CD14-positive monocyte (primary cell): ENCODE measurements at regions not wholly inside any gene's neighbourhood (a gene's known extent, or its start where the extent isn't known, plus 50 kb on each side); places are given as distances from the start of the nearest gene placed in this dataset.

ENCODE experiments used
- DNase-seq, 3 donors: peaks; one replicate each; pipeline ENCODE4 v3.0.0-alpha.2; 2011 to 2022
- H2AFZ ChIP-seq: 2 replicates; pipeline ENCODE4 v1.6.0; 2012; ENCODE audit warnings: mild to moderate bottlenecking, low read depth, low read length, inconsistent platforms; ENCODE audit not compliant: insufficient read depth, poor library complexity, severe bottlenecking
- H3K27ac ChIP-seq, 2 donors: 1 replicate in 1 of 2; 2 replicates in 1 of 2; pipeline ENCODE4 v1.5.1; 2012 to 2013; ENCODE audit warnings: low read length in 2 of 2, control low read depth in 1 of 2, inconsistent platforms in 1 of 2, low read depth in 1 of 2, mild to moderate bottlenecking in 1 of 2
- H3K27me3 ChIP-seq, 2 donors: one replicate each; pipeline versions ENCODE4 v1.6.0 to v1.6.1; 2011 to 2013; ENCODE audit warnings: low read length in 2 of 2; ENCODE audit not compliant: control insufficient read depth in 2 of 2, insufficient read depth in 2 of 2
- H3K36me3 ChIP-seq, 2 donors: replicated peaks in 1 of 2; 1 replicate in 1 of 2; 2 replicates in 1 of 2; pipeline versions ENCODE4 v1.5.1 to v1.6.1; 2012 to 2013; ENCODE audit warnings: low read length in 2 of 2, control low read depth in 1 of 2, inconsistent platforms in 1 of 2, mild to moderate bottlenecking in 1 of 2; ENCODE audit not compliant: insufficient read depth in 2 of 2, control insufficient read depth in 1 of 2
- H3K4me1 ChIP-seq, 2 donors: 1 replicate in 1 of 2; 2 replicates in 1 of 2; pipeline versions ENCODE4 v1.5.1 to v1.6.1; 2012 to 2013; ENCODE audit warnings: low read length in 2 of 2, control low read depth in 1 of 2, inconsistent platforms in 1 of 2, mild to moderate bottlenecking in 1 of 2, moderate library complexity in 1 of 2; ENCODE audit not compliant: insufficient read depth in 2 of 2, control insufficient read depth in 1 of 2
- H3K4me2 ChIP-seq: replicated peaks from 2 replicates; pipeline ENCODE3; 2012; ENCODE audit warnings: low read length, moderate library complexity, mild to moderate bottlenecking; ENCODE audit not compliant: poor library complexity, severe bottlenecking; ENCODE audit errors: extremely low read depth
- H3K4me3 ChIP-seq, 3 experiments: fragments of 200-600 bp in 1 of 3; sonication (generic) in 1 of 3; replicated peaks in 1 of 3; 1 replicate in 2 of 3; 2 replicates in 1 of 3; pipeline ENCODE4 v1.5.1; 2011 to 2013; ENCODE audit warnings: low read length in 3 of 3, mild to moderate bottlenecking in 3 of 3, control low read depth in 2 of 3, low read depth in 2 of 3, inconsistent platforms in 1 of 3, moderate library complexity in 1 of 3
- H3K79me2 ChIP-seq: 2 replicates; pipeline ENCODE4 v1.6.0; 2012; ENCODE audit warnings: mild to moderate bottlenecking, control low read depth, inconsistent platforms, low read length, moderate library complexity; ENCODE audit not compliant: insufficient read depth
- H3K9ac ChIP-seq: 2 replicates; pipeline ENCODE4 v1.6.0; 2017; ENCODE audit warnings: low read length, mild to moderate bottlenecking; ENCODE audit not compliant: insufficient read depth, poor library complexity, severe bottlenecking
- H3K9me3 ChIP-seq, 2 donors: replicated peaks in 1 of 2; 1 replicate in 1 of 2; 2 replicates in 1 of 2; pipeline versions ENCODE4 v1.5.1 to v1.6.1; 2012 to 2013; ENCODE audit warnings: low read length in 2 of 2, control low read depth in 1 of 2; ENCODE audit not compliant: control insufficient read depth in 1 of 2, insufficient read depth in 1 of 2
- H4K20me1 ChIP-seq: 2 replicates; pipeline ENCODE4 v1.6.0; 2012; ENCODE audit warnings: mild to moderate bottlenecking, low read length, control low read depth, moderate library complexity; ENCODE audit not compliant: insufficient read depth
- H3K27ac Mint-ChIP-seq, 7 donors: one replicate each; pipeline ENCODE4 v1.8.0; 2020; ENCODE audit warnings: mild to moderate bottlenecking in 7 of 7, mixed read lengths in 7 of 7, moderate library complexity in 6 of 7, inconsistent platforms in 2 of 7
- H3K27me3 Mint-ChIP-seq, 3 donors: one replicate each; pipeline ENCODE4 v1.8.0; 2021 to 2022; ENCODE audit warnings: low read depth in 3 of 3, mild to moderate bottlenecking in 3 of 3, mixed read lengths in 3 of 3, moderate library complexity in 3 of 3, inconsistent platforms in 1 of 3
- H3K36me3 Mint-ChIP-seq, 2 donors: one replicate each; pipeline ENCODE4 v1.8.0; 2020; ENCODE audit warnings: mixed read lengths in 2 of 2, inconsistent platforms in 1 of 2, mild to moderate bottlenecking in 1 of 2
- H3K4me1 Mint-ChIP-seq: one replicate; pipeline ENCODE4 v1.8.0; 2020; ENCODE audit warnings: mild to moderate bottlenecking, mixed read lengths
- H3K4me3 Mint-ChIP-seq, 2 donors: one replicate each; pipeline ENCODE4 v1.8.0; 2020; ENCODE audit warnings: mild to moderate bottlenecking in 2 of 2, mixed read lengths in 2 of 2, moderate library complexity in 1 of 2
- H3K9me3 Mint-ChIP-seq, 7 donors: one replicate each; pipeline ENCODE4 v1.8.0; 2020 to 2022; ENCODE audit warnings: mixed read lengths in 7 of 7, mild to moderate bottlenecking in 6 of 7, moderate library complexity in 6 of 7, inconsistent platforms in 2 of 7
- CTCF ChIP-seq: fragments of 200-600 bp; IDR thresholded peaks from one replicate; pipeline ENCODE4 v1.8.0; 2022; ENCODE audit warnings: antibody characterized with exemption, mild to moderate bottlenecking
- WGBS: methylation state at CpG from one replicate; pipeline ENCODE4 v1.1.5; 2013; ENCODE audit warnings: missing lambda C conversion rate; ENCODE audit not compliant: insufficient coverage; 5-methylcytosine and 5-hydroxymethylcytosine counted together
- intact Hi-C, 2 donors: fragments of 100-400 bp; cut with micrococcal nuclease; formaldehyde crosslinking; loops; one replicate each; pipeline versions ENCODE4 v1.15.0 to v1.15.1; 2023

- H3K27me3 Mint-ChIP-seq: peaks cover 1 to 11% (median 7%) of the 10 kb centered on the region in 3 donors
- no peaks in the 10 kb centered on the region for H3K9me3 ChIP-seq
- no CpG with 5 or more reads among the region's 1 CpG for WGBS
Measured at GRCh38 chr7:131956864-131957263, 400.4 kb upstream of the PODXL start.

GRCh38 chr7:131955679-131956078, 399.3 kb upstream of the PODXL start:
- Histone ChIP-seq H3K4me1 (no peaks in the 10 kb centered on the region), H3K27me3 (no peaks in the 10 kb centered on the region), H3K4me3 (no peak overlapping the region), H4K20me1 (no peaks in the 10 kb centered on the region), H3K9ac (no peak overlapping the region), H3K9me3 (no peaks in the 10 kb centered on the region), H3K4me2 (no peak overlapping the region), H3K36me3 (no peaks in the 10 kb centered on the region), H3K27ac (no peak overlapping the region), H3K79me2 (no peaks in the 10 kb centered on the region), H2AFZ (no peak overlapping the region)
- no peaks in the 10 kb centered on the region for H3K4me1 Mint-ChIP-seq
- DNase-seq: no peak
- intact Hi-C loops: no loop called here
- H3K27ac Mint-ChIP-seq: no peak overlapping the region
- H3K27me3 Mint-ChIP-seq: peaks cover 1 to 11% (median 6%) of the 10 kb centered on the region in 3 donors
- peaks cover 0 to 9% (median 0%) of the 10 kb centered on the region in 7 donors for H3K9me3 Mint-ChIP-seq
- 77% methylated on average over 2 of the region's 2 CpGs for WGBS
- no peak for TF ChIP-seq CTCF
- H3K4me3 Mint-ChIP-seq: no peak overlapping the region
- no peaks in the 10 kb centered on the region for H3K36me3 Mint-ChIP-seq

More at GRCh38 chr7:131956864-131957263, 400.4 kb upstream of the PODXL start:
- Histone ChIP-seq H3K9ac (no peak overlapping the region), H2AFZ (no peak overlapping the region), H3K4me3 (no peak overlapping the region), H3K27me3 (no peaks in the 10 kb centered on the region), H3K79me2 (no peaks in the 10 kb centered on the region), H3K36me3 (no peaks in the 10 kb centered on the region), H3K27ac (no peak overlapping the region), H4K20me1 (no peaks in the 10 kb centered on the region), H3K4me2 (no peak overlapping the region), H3K4me1 (no peaks in the 10 kb centered on the region)
- intact Hi-C loops: no loop called here
- Mint-ChIP-seq H3K9me3 (peaks cover 0 to 4% (median 0%) of the 10 kb centered on the region in 7 donors), H3K4me1 (no peaks in the 10 kb centered on the region), H3K36me3 (no peaks in the 10 kb centered on the region), H3K27ac (no peak overlapping the region), H3K4me3 (no peak overlapping the region)
- TF ChIP-seq CTCF: no peak
- no peak for DNase-seq
